GM21360 (cell line): ENCODE measurements at regions not wholly inside any gene's neighbourhood (a gene's known extent, or its start where the extent isn't known, plus 50 kb on each side); places are given as distances from the start of the nearest gene placed in this dataset.

Experiments
- ATAC-seq: cut with Tn5 transposase; IDR thresholded peaks from one replicate; pipeline ENCODE4 v1.9.1; 2021; ENCODE audit warnings: mild to moderate bottlenecking, moderate library complexity; ENCODE audit not compliant: unreplicated experiment

DNA sequence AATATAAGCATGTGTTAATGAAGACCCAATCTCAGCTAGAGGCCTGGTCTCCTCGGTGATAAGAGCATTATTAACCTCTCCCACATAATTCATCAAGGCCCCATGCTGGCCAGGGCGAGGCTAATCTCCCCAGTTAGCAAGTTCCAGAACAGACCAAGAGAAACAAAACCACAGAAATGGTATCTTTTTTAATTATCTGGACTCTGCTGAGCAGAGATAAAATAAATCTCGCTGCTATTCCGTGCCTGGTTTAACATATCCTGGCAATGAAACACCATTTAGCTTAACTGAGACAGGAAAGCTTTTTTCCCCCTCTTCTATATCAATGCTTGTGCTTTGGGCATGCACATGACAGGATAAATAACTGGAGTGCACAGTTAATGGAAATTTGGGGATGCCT is 72.5 kb upstream of the ARHGEF3 start:
- ATAC-seq, result no peak

DNA sequence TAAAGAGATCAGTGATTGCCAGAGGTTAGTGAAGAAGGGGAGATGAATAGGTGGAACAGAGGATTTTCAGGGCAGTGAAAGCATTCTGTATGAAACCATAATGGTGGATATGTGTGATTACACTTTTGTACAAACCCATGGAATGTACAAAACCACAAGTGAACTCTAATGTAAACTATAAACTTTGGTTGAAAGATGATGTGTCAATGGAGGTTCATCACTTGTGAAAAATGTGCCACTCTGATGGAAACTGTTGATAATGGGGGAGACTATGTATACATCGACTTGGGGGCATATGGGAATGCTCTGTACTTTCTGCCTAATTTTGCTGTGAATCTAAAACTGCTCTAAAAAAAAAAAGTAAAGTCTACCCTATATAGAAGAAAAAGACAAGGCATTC is 68.7 kb upstream of the ARHGEF3 start:
- ATAC-seq, result no peak

DNA sequence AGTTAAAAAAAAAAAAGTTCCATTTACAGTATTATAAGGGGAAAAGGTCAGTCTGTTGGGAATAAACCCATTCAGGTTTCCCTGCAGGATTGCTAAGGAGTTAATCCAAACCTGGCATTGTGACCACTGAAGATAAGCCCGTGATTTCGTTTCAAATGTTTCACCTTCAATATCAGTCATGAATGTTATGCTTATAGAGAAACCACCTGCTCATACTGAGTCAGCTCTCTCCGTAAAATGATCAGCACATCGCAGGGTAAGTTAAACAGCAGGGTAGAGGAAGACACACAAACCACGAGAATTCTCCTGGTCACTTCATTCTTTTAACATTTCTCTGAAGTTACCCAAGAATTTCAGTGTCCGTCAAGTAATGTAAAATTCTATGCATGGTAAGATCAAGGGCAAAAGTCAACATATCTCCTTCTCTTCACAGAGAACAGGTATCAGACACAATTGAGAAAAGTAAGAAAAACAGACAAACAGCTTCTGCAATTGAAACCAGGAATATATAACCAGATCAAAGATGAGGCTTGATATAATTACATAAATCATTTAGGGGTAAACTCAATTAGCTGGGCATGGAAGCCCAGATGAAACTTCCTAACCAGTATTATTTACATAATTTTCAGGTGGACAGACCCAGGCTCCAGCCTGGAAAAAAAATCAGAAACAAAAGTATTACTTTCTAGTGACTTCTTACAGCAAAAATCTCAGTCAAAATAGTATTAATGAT is 67.6 kb upstream of the ARHGEF3 start:
- no peak for ATAC-seq

DNA sequence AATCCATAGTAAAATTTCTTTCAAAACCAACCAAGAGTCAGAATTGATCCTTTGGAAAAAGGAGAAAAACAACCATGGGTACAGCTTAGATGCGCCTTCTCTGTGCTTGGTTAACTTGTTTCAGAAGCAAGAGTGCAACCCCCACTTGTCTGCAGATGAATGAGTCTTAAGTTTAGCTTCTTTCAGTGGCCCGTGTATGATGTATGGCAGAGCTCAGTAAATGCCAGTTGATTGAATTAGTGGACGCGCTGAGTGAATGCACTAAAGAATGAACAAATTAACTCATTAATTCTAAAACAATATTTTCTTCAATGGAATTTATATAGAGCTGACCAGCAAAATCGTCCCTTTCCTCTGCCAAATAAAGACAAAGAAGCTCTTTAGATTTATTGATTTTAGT is 67.0 kb upstream of the ARHGEF3 start:
- ATAC-seq, result no peak

GRCh38 chr3:56867671-56868070 is 65.9 kb upstream of the ARHGEF3 start:
- no peak for ATAC-seq

GRCh38 chr3:56864918-56865524 is 63.3 kb upstream of the ARHGEF3 start:
- no peak for ATAC-seq

GRCh38 chr3:56864090-56864489 is 62.3 kb upstream of the ARHGEF3 start:
- no peak for ATAC-seq

GRCh38 chr3:56862352-56863062 is 60.8 kb upstream of the ARHGEF3 start:
- ATAC-seq, result no peak

GRCh38 chr3:56861511-56861910 is 59.8 kb upstream of the ARHGEF3 start:
- no peak for ATAC-seq

GRCh38 chr3:56860939-56861338 is 59.2 kb upstream of the ARHGEF3 start:
- no peak for ATAC-seq

- no peak for ATAC-seq
These were observed 58.6 kb upstream of the ARHGEF3 start for GRCh38 chr3:56860351-56860750.

DNA sequence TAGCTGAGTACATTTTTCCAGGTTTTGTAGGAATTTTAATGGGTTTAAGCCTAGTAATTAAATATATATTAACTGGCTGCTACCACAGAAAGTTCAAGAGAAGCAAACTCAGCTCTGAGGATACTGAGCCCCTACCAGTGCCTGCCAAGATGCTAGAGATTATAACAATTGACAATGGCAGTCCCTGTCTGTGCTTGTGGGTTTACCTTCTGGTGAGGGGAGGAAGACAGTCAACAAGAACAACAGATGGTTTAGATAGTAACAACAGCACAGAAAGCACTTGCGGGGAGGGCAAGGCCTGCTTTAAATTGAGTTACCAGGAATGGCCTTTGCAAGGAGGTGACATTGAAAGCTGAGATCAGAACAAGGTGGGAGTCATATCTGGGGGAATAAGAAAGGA is 56.6 kb upstream of the ARHGEF3 start:
- no peak for ATAC-seq

DNA sequence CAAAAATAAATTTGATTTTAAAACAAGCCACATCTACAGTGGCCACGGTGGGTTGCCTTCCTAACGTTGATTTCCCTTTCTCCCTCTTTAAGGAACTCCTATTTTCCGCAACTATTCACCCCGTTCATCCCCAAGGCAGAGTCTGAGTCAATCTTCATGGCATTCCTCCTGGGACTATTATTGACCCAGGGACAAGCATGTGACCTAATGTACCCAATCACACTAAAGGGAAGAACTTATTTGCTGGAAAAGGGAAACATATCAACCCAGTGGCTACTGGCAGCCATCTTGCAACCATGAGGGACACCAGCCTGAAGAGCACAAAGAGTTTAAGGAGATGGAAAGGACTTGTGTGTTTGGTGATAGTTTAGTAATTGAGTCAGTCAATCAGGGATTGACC is 55.4 kb upstream of the ARHGEF3 start:
- ATAC-seq, result no peak

GRCh38 chr3:56856752-56857151 is 55.0 kb upstream of the ARHGEF3 start:
- ATAC-seq, result no peak

- no peak for ATAC-seq
These were observed 54.2 kb upstream of the ARHGEF3 start for GRCh38 chr3:56855856-56856512.

DNA sequence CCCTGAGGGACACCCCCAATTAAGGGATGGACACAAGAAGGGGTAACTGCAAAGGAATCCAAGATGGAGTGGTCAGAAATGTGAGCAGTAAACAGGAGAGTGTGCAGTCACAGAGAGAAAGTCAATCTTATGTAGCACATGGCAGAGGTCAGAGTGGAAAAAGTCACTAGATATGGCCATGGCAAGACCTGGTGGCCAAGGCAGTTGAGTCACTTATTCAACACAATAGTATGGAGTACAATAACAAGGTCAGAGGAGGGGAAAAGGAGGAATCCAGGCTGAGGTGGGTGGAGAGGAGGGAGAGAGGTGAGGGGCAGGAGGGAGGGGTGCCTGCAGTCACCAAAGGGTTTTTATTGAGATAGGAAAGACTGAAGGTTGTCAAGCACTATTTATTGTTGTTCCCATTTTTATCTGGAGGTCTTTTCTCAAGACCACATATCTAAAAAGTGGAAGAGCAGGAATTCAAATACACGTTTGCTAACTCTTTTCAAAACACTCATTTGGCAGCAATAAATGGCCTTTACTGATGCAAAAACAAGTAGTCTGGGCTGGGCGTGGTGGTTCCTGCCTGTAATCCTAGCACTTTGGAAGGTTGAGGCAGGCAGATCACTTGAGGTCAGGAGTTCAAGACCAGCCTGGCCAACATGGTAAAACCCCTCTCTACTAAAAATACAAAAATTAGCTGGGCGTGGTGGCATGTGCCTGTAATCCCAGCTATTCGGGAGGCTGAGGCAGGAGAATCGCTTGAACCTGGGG is 53.3 kb upstream of the ARHGEF3 start:
- no peak for ATAC-seq

DNA sequence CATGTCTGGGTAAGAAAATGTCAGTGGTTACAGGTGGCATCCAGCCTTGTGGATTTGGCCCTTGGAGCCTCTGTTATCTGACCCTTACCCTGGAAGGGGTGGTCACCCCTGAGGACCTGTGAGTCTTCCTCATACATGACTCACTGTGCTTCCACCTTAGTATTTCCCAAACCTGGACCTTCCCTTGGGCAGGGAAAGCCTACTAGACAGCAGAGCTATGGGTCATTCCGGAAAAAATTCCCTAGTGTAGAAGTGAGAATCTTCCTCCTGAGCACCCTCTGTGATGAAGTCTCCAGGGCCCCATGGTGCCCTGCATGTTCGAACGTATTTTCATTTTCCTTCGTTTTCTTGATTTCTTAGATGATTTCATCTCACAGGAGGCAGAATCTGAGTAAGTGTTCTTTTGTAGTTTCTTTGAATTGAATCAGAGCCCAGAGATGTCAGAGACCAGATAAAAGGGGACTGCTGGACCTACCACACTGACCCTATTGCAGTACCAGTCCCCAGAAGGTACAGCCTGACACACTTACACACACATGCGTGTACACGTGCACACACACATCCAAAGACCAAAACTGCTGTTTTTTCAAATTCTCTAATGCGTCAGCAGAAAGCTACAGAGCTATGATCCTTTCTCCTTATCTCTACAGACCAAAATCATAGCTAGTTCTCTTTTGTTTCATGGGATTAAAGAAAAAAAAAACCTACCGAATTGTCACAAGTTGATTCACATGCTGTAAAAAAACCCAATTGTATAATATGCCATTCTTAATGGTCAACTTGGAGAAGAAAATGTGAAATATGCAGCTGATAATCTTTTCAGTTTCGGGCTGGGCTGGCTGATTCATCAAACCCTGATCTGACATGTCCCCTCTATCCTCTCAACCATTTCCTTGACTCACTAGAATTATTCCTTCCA is 50.5 kb upstream of the ARHGEF3 start:
- no peak for ATAC-seq
